VCaP (cell line): ENCODE measurements at regions not wholly inside any gene's neighbourhood (a gene's known extent, or its start where the extent isn't known, plus 50 kb on each side); places are given as distances from the start of the nearest gene placed in this dataset.
A peak's percentile ranks its signal among the peaks of the same experiment; 100 is the strongest.

Experiments
- H3K27ac ChIP-seq: fragments of 450-650 bp; 2 replicates; pipeline ENCODE4 v1.5.1; 2017
- TF ChIP-seq, protein P1 (sequence below): fragments of 450-650 bp; conservative IDR thresholded peaks from 2 replicates; pipeline ENCODE4 v1.5.1; 2017; ENCODE audit warnings: mild to moderate bottlenecking, moderate library complexity

GRCh38 chr18:11518788-11519685, 90.4 kb upstream of the SLC35G4 start:
- TF ChIP-seq, protein P1, sequence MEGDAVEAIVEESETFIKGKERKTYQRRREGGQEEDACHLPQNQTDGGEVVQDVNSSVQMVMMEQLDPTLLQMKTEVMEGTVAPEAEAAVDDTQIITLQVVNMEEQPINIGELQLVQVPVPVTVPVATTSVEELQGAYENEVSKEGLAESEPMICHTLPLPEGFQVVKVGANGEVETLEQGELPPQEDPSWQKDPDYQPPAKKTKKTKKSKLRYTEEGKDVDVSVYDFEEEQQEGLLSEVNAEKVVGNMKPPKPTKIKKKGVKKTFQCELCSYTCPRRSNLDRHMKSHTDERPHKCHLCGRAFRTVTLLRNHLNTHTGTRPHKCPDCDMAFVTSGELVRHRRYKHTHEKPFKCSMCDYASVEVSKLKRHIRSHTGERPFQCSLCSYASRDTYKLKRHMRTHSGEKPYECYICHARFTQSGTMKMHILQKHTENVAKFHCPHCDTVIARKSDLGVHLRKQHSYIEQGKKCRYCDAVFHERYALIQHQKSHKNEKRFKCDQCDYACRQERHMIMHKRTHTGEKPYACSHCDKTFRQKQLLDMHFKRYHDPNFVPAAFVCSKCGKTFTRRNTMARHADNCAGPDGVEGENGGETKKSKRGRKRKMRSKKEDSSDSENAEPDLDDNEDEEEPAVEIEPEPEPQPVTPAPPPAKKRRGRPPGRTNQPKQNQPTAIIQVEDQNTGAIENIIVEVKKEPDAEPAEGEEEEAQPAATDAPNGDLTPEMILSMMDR = peak; percentile 77
- no peak overlapping the region for H3K27ac ChIP-seq

GRCh38 chr18:11517704-11518103, 91.7 kb upstream of the SLC35G4 start:
- TF ChIP-seq, protein P1 = no peak
- no peak overlapping the region for H3K27ac ChIP-seq

DNA sequence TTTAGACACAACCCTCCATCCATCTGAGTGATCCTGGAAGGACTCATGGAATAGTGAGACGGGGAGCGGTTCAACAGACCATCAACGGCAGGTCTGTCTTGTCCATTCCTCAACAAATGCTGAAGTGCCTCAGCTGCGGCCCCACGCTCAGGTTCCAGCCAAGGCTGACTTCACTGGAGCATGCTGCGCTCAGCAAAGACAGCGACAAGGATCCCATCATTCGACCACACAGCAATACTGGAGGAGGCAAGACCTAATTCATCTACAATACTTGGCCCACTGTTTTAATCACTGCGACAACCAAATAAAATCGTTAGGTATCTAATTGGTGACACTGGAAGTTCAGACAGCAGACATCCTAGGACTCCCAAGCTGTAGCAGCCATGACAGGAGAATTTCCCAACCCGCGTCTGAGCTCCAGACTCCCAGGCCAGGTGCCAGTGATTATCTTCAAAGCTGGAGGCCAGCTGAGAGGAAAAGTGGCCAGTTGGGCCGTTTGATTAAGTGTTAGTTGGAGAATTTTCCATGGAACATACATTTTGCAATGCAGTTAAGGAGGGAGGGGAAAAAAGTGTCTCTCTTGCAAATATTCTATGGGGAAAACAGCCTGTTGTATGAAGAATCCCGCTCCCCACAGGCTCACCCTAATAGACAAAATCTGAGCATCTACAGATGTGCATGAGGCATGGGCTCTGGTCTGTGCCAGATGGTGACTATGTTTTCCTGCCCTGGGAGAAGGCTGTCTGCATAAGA, 92.5 kb upstream of the SLC35G4 start:
- TF ChIP-seq, protein P1 = no peak
- H3K27ac ChIP-seq = no peak overlapping the region

GRCh38 chr18:11514267-11514666, 95.1 kb upstream of the SLC35G4 start:
- peak overlapping the region; percentile 3; the same call in 1 of the 2 replicates for H3K27ac ChIP-seq
- TF ChIP-seq, protein P1 = no peak

DNA sequence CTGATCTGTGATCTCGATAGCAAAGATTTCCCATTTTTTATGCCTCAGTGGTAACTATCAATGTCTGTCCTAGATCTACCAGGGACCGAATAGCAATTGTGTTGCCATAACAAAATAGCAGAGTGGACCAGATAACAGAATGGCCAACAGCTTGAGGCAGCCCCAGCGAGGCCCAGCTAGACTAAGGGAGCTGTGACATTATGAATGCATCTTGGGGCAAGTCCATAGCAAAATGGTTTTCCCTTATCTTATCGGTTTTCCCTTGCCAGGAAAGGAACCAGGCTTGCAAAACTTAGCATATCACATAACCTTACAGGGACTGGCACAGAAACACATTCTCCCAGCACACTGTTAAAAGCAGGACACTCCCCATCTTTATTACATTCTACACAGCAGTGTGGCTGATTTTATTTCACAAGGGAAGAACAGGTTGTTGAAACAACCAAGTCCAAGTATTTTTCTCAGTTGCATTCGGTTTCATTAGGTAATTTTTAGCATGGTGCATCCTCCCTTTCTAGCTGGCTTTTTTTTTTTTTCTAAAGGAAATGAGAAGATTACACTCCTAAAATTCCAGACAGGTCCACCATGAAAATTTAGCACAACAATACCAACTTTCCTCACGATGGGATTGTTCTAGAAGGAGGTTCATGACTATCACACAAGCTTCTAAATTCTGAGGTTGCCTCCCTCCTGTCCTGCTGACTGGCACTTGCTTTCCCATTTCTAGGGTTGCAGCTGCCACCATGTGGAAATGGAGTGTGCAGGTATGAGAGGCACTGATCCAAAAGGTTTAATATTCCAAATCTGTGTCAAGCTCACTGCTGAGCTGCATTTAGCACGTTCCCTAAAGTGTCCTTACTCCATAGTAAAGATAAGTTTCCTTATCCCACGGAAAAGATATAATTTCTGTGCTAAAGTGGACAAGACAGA, 97.0 kb upstream of the SLC35G4 start:
- no peak overlapping the region for H3K27ac ChIP-seq
- TF ChIP-seq, protein P1 = peak; percentile 80

DNA sequence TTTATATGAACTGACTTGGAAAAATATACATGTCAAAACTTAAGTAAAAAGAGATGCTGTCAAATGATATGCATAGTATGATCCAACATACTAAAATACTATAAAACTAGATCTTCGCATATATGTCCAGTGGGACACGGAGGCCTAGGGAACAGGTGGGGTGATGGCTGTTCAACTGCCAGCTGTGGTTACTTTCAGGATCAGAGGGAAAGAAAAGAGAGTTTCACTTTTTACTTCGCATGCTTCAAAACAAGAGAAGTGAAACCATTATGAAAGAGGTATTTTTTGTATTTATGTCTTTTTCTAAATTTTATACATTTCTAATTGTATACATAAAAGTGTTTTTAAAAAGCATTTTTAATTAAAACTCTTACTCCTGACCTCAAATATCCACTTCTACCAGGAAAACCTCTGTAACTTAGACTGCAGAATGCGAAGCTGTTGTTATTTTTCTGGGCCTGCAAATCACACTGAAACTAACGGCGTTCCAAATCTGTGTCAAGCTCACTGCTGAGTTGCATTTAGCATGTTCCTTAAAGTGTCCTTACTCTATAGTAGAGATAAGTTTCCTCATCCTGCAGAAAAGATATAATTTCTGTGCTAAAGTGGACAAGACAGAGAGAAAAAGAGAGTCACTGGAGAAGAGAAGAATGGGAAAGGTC, 97.8 kb upstream of the SLC35G4 start:
- H3K27ac ChIP-seq = no peak overlapping the region
- TF ChIP-seq, protein P1 = no peak
